ENCODE measurements at regions not wholly inside any gene's neighbourhood (a gene's known extent, or its start where the extent isn't known, plus 50 kb on each side); places are given as distances from the start of the nearest gene placed in this dataset.
"Not testable (repeated sequence)": the region's sequence is repeated elsewhere in the genome, so short reads cannot be mapped to it uniquely, and the experiment has no call there.

GRCh38 chr4:91653067-91653466 lies 650.7 kb upstream of the GRID2 start:
- no peak for DNase-seq (ENCODE audit: extremely low read depth in 1 of 11, low read depth in 9 of 11, low spot score in 4 of 11)

- DNase-seq (ENCODE audit: extremely low read depth in 1 of 11, low read depth in 9 of 11, low spot score in 4 of 11), result no peak
Measured at GRCh38 chr4:91681091-91681490, 622.7 kb upstream of the GRID2 start.

GRCh38 chr4:91681544-91681943 lies 622.2 kb upstream of the GRID2 start:
- DNase-seq (ENCODE audit: extremely low read depth in 1 of 11, low read depth in 9 of 11, low spot score in 4 of 11), result no peak

- no peak for DNase-seq (ENCODE audit: extremely low read depth in 1 of 11, low read depth in 9 of 11, low spot score in 4 of 11)
Measured at GRCh38 chr4:91684955-91685354, 618.8 kb upstream of the GRID2 start.

- no peak for DNase-seq (ENCODE audit: extremely low read depth in 1 of 11, low read depth in 9 of 11, low spot score in 4 of 11)
Measured at GRCh38 chr4:91688413-91688812, 615.4 kb upstream of the GRID2 start.

GRCh38 chr4:91699691-91700090 lies 604.1 kb upstream of the GRID2 start:
- DNase-seq (ENCODE audit: extremely low read depth in 1 of 11, low read depth in 9 of 11, low spot score in 4 of 11), result not testable (repeated sequence)

- DNase-seq (ENCODE audit: extremely low read depth in 1 of 11, low read depth in 9 of 11, low spot score in 4 of 11), result no peak
Measured at GRCh38 chr4:91729851-91730250, 573.9 kb upstream of the GRID2 start.

- no peak for DNase-seq (ENCODE audit: extremely low read depth in 1 of 11, low read depth in 9 of 11, low spot score in 4 of 11)
Measured at GRCh38 chr4:91734682-91735081, 569.1 kb upstream of the GRID2 start.

- DNase-seq (ENCODE audit: extremely low read depth in 1 of 11, low read depth in 9 of 11, low spot score in 4 of 11), result not testable (repeated sequence)
Measured at GRCh38 chr4:91738831-91739230, 564.9 kb upstream of the GRID2 start.

- DNase-seq (ENCODE audit: extremely low read depth in 1 of 11, low read depth in 9 of 11, low spot score in 4 of 11), result no peak
Measured at GRCh38 chr4:91746551-91746950, 557.2 kb upstream of the GRID2 start.

GRCh38 chr4:91751961-91752360 lies 551.8 kb upstream of the GRID2 start:
- no peak for DNase-seq (ENCODE audit: extremely low read depth in 1 of 11, low read depth in 9 of 11, low spot score in 4 of 11)

GRCh38 chr4:91754716-91755115 lies 549.0 kb upstream of the GRID2 start:
- DNase-seq (ENCODE audit: extremely low read depth in 1 of 11, low read depth in 9 of 11, low spot score in 4 of 11), result no peak

- no peak for DNase-seq (ENCODE audit: extremely low read depth in 1 of 11, low read depth in 9 of 11, low spot score in 4 of 11)
Measured at GRCh38 chr4:91758487-91758886, 545.3 kb upstream of the GRID2 start.

- DNase-seq (ENCODE audit: extremely low read depth in 1 of 11, low read depth in 9 of 11, low spot score in 4 of 11), result no peak
Measured at GRCh38 chr4:91764085-91764484, 539.7 kb upstream of the GRID2 start.

GRCh38 chr4:91769912-91770311 lies 533.9 kb upstream of the GRID2 start:
- DNase-seq (ENCODE audit: extremely low read depth in 1 of 11, low read depth in 9 of 11, low spot score in 4 of 11), result no peak

GRCh38 chr4:91791631-91792030 lies 512.1 kb upstream of the GRID2 start:
- not testable (repeated sequence) for DNase-seq (ENCODE audit: extremely low read depth in 1 of 11, low read depth in 9 of 11, low spot score in 4 of 11)

- DNase-seq (ENCODE audit: extremely low read depth in 1 of 11, low read depth in 9 of 11, low spot score in 4 of 11), result no peak
Measured at GRCh38 chr4:91795947-91796346, 507.8 kb upstream of the GRID2 start.

- DNase-seq (ENCODE audit: extremely low read depth in 1 of 11, low read depth in 9 of 11, low spot score in 4 of 11), result no peak
Measured at GRCh38 chr4:91812319-91812718, 491.4 kb upstream of the GRID2 start.

GRCh38 chr4:91824773-91825172 lies 479.0 kb upstream of the GRID2 start:
- DNase-seq (ENCODE audit: extremely low read depth in 1 of 11, low read depth in 9 of 11, low spot score in 4 of 11), result no peak

GRCh38 chr4:91826186-91826585 lies 477.6 kb upstream of the GRID2 start:
- no peak for DNase-seq (ENCODE audit: extremely low read depth in 1 of 11, low read depth in 9 of 11, low spot score in 4 of 11)

- no peak for DNase-seq (ENCODE audit: extremely low read depth in 1 of 11, low read depth in 9 of 11, low spot score in 4 of 11)
Measured at GRCh38 chr4:91827914-91828313, 475.9 kb upstream of the GRID2 start.

GRCh38 chr4:91829531-91829930 lies 474.2 kb upstream of the GRID2 start:
- DNase-seq (ENCODE audit: extremely low read depth in 1 of 11, low read depth in 9 of 11, low spot score in 4 of 11), result no peak
